Coronary artery (tissue), 2 donors: ENCODE measurements at regions not wholly inside any gene's neighbourhood (a gene's known extent, or its start where the extent isn't known, plus 50 kb on each side); places are given as distances from the start of the nearest gene placed in this dataset.

Experiments used
- DNase-seq: peaks from one replicate; pipeline ENCODE4 v3.0.0-alpha.2; 2017; ENCODE audit warnings: low spot score
- H3K27ac ChIP-seq, 2 donors: fragments of 200-600 bp; sonication (generic); one replicate each; pipeline ENCODE4 v1.5.1; 2016 to 2019
- H3K4me3 ChIP-seq: fragments of 200-600 bp; sonication (generic); 2 replicates; pipeline ENCODE4 v1.5.1; 2016; ENCODE audit warnings: mild to moderate bottlenecking, moderate library complexity
- TF ChIP-seq, protein P1 (sequence below): fragments of 200-600 bp; sonication (generic); IDR thresholded peaks from one replicate; pipeline ENCODE4 v1.5.1; 2019; ENCODE audit warnings: antibody characterized with exemption

DNA sequence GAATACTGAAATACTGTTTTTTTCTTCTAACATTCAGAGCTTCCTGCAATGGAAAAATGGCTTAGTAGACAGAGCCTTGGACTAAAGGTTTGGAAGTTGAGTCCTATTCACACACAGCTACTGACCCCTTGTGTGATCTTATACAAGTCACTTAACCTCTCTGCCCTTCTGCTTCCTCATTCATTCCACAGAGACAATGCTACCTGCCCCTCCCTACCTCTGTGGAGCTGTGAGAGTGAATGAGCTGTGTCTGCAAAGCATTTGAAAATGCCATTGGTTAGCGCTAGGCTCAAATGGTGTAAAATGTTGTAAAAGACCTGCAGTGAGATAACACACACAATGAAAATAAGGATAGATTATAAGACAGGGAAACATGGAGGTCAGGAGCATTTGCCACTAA is 214.4 kb downstream of the BARHL2 start:
- DNase-seq = no peak
- TF ChIP-seq, protein P1, sequence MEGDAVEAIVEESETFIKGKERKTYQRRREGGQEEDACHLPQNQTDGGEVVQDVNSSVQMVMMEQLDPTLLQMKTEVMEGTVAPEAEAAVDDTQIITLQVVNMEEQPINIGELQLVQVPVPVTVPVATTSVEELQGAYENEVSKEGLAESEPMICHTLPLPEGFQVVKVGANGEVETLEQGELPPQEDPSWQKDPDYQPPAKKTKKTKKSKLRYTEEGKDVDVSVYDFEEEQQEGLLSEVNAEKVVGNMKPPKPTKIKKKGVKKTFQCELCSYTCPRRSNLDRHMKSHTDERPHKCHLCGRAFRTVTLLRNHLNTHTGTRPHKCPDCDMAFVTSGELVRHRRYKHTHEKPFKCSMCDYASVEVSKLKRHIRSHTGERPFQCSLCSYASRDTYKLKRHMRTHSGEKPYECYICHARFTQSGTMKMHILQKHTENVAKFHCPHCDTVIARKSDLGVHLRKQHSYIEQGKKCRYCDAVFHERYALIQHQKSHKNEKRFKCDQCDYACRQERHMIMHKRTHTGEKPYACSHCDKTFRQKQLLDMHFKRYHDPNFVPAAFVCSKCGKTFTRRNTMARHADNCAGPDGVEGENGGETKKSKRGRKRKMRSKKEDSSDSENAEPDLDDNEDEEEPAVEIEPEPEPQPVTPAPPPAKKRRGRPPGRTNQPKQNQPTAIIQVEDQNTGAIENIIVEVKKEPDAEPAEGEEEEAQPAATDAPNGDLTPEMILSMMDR = no peak
- H3K4me3 ChIP-seq = no peak overlapping the region

DNA sequence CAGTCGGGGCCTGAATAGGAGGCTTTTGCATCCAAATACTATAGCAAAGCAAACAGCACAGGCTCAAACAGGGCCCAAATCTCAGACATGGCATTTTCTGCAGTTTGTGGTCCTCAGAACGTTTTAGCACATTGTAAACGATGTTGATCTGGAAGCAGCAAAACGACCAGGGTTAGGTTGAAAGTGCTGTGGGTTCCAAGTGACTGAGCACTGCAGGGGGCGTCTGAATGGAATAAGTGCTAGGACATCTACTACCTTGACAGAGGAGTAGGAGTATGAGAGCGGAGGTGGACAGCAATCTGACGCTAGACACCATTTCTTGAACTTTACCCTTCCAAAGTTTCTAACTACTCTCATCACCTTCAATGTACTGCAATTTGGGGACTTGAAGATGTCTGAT is 214.9 kb downstream of the BARHL2 start:
- no peak for DNase-seq
- TF ChIP-seq, protein P1 = no peak
- H3K4me3 ChIP-seq = no peak overlapping the region
- no peak overlapping the region for H3K27ac ChIP-seq

More for the DNA sequence above, 214.4 kb downstream of the BARHL2 start:
- no peak overlapping the region for H3K27ac ChIP-seq

DNA sequence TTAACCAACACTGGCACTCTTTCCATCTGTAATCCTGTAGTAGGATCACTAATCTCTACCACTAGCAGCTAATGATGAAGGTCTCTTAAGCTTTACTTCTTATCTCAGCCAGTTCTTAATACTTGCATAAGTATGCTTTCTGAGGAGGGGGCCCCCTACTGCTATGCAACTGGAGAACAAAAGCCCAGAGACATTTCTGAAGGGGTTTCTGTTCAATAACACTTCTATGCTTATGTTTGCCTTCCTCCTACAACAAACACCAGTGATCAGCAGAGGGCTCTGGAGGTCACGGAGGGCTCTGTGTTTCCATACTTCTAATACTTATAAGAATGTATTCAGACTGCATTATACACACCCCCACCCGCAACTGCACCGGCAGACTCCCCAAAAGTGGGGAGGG is 215.8 kb downstream of the BARHL2 start:
- Histone ChIP-seq H3K27ac (no peak overlapping the region), H3K4me3 (no peak overlapping the region)
- TF ChIP-seq, protein P1 = no peak
- no peak for DNase-seq

DNA sequence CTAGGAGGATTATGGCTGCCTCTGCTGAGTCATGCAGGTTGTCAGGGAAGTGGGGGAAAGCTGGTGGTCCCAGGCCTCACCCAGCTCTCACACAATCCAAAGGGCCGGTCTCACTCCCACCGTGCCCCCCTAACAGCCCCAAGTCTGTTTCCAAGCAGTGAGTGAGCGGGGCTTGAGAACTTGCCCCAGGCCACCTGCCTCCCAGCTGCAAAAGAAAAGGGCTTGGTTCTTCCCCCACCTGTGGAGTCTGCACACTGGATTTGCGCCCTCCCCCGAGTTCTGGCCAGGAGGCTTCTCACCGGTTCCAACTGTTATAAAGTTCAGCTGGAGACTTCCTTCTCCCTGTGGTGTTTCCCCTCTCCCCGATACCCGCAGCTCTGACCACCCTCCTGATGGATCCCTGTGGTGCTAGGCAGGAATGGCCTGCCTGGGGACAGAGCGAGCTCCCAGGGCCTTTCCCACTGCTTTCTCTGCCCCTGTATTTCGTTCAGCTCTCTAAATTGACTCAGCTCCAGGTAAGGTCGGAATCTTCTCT is 222.3 kb downstream of the BARHL2 start:
- H3K27ac ChIP-seq = no peak overlapping the region
- TF ChIP-seq, protein P1 = no peak

DNA sequence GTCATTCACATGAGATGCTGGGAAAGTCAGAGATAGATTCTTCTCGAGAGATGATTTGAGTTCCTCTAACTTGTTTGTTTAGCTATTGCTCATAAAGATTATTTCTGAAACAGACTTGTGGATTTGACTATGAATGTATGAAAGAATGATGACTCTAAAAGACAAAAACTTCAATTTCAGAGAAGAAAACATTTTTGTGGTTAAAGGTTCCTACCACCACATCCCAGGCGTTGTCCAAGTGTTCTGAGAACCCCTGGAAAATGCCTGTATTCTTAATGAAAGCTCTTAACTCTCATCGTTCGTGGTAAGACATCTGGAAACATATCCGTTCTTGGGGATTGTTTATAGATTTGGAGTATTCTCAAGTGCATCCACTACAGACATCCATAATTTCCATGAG is 228.7 kb downstream of the BARHL2 start:
- Histone ChIP-seq H3K27ac (no peak overlapping the region), H3K4me3 (no peak overlapping the region)
- TF ChIP-seq, protein P1 = no peak
- no peak for DNase-seq

More for the DNA sequence above, 222.3 kb downstream of the BARHL2 start:
- DNase-seq = no peak
- no peak overlapping the region for H3K4me3 ChIP-seq

DNA sequence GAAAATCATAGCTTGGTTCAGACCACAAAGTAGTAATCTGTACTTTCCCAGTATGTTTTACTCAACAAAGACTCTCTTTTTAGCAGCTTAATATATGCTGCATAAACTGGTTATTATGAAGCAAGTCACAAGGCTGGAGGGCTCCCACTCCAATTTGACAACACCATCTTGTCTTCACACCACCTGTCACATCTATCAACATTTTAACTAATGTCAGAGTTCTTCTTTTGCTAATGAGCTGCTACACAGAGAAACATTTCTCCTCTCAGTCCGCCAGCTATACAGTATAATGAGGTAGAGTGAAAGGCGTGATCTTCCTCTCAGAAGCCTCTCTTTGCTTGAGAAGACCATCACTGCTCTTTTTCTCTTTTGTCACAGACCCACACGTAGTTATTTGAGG is 230.1 kb downstream of the BARHL2 start:
- no peak for DNase-seq
- no peak overlapping the region for H3K27ac ChIP-seq
- no peak overlapping the region for H3K4me3 ChIP-seq
- TF ChIP-seq, protein P1 = no peak

DNA sequence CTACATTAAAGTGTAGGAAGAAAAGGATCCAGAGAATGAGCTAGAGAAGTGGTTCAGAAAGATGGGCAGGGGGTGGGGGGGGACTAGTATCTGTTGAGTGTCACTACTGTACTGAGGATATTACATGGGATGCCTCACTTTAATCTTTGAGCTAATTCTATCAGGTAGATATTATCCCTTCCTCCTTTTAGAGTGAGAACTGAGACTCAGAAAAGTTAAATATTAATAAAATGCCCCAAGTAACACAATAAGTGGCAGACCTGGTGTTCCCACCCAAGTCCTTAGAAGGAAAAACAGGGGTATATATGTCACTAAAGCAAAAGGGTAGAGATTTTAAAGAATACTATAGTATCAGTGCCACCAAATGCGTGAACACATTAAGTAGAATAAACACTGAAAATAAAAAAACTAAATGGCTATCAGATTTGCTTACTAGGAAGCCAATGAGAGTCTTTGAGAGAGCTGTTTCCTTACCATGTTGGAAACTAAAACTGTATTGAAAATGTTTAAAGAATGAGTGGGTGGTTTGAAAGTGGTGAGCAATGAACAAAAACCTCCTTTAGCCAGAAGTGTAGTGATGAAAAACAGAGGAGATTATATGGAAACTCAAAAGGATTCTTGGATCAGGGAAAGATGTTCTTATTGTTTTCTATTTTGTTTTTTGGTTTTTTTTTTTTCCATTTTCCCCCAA is 230.8 kb downstream of the BARHL2 start:
- DNase-seq = no peak
- Histone ChIP-seq H3K4me3 (no peak overlapping the region), H3K27ac (no peak overlapping the region)
- TF ChIP-seq, protein P1 = no peak
